Inflammatory macrophage treated with lipopolysaccharide for 4 hours (primary cell): ENCODE measurements at regions not wholly inside any gene's neighbourhood (a gene's known extent, or its start where the extent isn't known, plus 50 kb on each side); places are given as distances from the start of the nearest gene placed in this dataset.
"Not testable (repeated sequence)": the region's sequence is repeated elsewhere in the genome, so short reads cannot be mapped to it uniquely, and the experiment has no call there.

ENCODE experiments used
- DNase-seq: peaks from one replicate; pipeline ENCODE4 v3.0.0-alpha.2; 2020

GRCh38 chr18:64810354-64810753, 661.5 kb upstream of the LINC00305 start:
- no peak for DNase-seq

GRCh38 chr18:64809801-64810200, 660.9 kb upstream of the LINC00305 start:
- no peak for DNase-seq

GRCh38 chr18:64807560-64807959, 658.7 kb upstream of the LINC00305 start:
- DNase-seq: no peak

- DNase-seq: no peak
These were observed 657.8 kb upstream of the LINC00305 start for GRCh38 chr18:64806691-64807090.

- DNase-seq: no peak
These were observed 657.3 kb upstream of the LINC00305 start for GRCh38 chr18:64806232-64806631.

- DNase-seq: no peak
These were observed 654.6 kb upstream of the LINC00305 start for GRCh38 chr18:64803471-64803870.

- no peak for DNase-seq
These were observed 651.3 kb upstream of the LINC00305 start for GRCh38 chr18:64800151-64800550.

GRCh38 chr18:64799376-64799775, 650.5 kb upstream of the LINC00305 start:
- DNase-seq: no peak

- DNase-seq: no peak
These were observed 642.3 kb upstream of the LINC00305 start for GRCh38 chr18:64791236-64791635.

GRCh38 chr18:64785686-64786085, 636.8 kb upstream of the LINC00305 start:
- no peak for DNase-seq

- DNase-seq: no peak
These were observed 628.7 kb upstream of the LINC00305 start for GRCh38 chr18:64777556-64777955.

- DNase-seq: no peak
These were observed 617.0 kb upstream of the LINC00305 start for GRCh38 chr18:64765908-64766307.

GRCh38 chr18:64752707-64753106, 603.8 kb upstream of the LINC00305 start:
- no peak for DNase-seq

- DNase-seq: no peak
These were observed 601.0 kb upstream of the LINC00305 start for GRCh38 chr18:64749884-64750283.

- DNase-seq: no peak
These were observed 598.9 kb upstream of the LINC00305 start for GRCh38 chr18:64747803-64748202.

GRCh38 chr18:64742898-64743297, 594.0 kb upstream of the LINC00305 start:
- no peak for DNase-seq

GRCh38 chr18:64734063-64734462, 585.2 kb upstream of the LINC00305 start:
- DNase-seq: no peak

- not testable (repeated sequence) for DNase-seq
These were observed 576.8 kb upstream of the LINC00305 start for GRCh38 chr18:64725657-64726056.

GRCh38 chr18:64720781-64721464, 572.0 kb upstream of the LINC00305 start:
- DNase-seq: no peak

GRCh38 chr18:64718808-64719207, 569.9 kb upstream of the LINC00305 start:
- no peak for DNase-seq

- no peak for DNase-seq
These were observed 568.1 kb upstream of the LINC00305 start for GRCh38 chr18:64717026-64717425.

GRCh38 chr18:64714086-64714485, 565.2 kb upstream of the LINC00305 start:
- DNase-seq: no peak

- peak; percentile 81 for DNase-seq
These were observed 564.4 kb upstream of the LINC00305 start for GRCh38 chr18:64713284-64713683.

GRCh38 chr18:64712035-64712434, 563.1 kb upstream of the LINC00305 start:
- no peak for DNase-seq

- no peak for DNase-seq
These were observed 561.4 kb upstream of the LINC00305 start for GRCh38 chr18:64710105-64710861.
